HG02870 (cell line): ENCODE measurements at regions not wholly inside any gene's neighbourhood (a gene's known extent, or its start where the extent isn't known, plus 50 kb on each side); places are given as distances from the start of the nearest gene placed in this dataset.

ENCODE experiments used
- ATAC-seq: cut with Tn5 transposase; IDR thresholded peaks from one replicate; pipeline ENCODE4 v1.9.1; 2021; ENCODE audit warnings: mild to moderate bottlenecking, moderate library complexity; ENCODE audit not compliant: unreplicated experiment

DNA sequence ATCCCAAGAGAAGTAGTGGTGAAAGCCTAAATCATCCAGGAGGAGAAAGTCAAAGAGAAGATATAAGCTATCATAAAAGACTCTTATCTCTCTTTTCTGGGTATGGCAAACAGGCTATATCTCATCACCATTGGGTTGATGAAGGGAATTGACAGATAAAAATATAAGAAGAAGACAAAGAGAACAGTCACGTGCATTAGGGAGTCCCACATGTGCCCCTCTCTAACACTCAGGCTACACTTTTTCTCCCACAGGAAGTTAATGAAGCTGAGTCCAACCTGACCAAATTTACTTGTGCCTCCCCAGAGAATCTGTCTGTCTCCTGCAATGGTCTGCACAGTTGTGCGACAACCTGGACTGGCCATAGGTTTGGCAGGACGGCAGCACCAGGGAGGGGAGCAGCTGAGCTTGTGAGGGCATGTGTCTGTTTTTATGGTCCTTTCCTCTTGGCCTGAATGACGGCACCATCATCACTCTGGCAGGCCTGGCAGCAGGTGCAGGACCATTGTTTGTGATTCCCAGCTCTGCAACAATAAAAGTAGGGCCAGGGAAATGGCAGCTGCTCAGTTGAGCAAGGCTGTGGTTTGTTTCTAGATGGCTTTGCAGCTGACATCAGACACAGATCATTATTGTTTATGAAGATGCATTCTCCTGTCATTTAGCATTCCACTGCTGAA, 144.5 kb upstream of the MCHR2 start:
- ATAC-seq, result no peak

DNA sequence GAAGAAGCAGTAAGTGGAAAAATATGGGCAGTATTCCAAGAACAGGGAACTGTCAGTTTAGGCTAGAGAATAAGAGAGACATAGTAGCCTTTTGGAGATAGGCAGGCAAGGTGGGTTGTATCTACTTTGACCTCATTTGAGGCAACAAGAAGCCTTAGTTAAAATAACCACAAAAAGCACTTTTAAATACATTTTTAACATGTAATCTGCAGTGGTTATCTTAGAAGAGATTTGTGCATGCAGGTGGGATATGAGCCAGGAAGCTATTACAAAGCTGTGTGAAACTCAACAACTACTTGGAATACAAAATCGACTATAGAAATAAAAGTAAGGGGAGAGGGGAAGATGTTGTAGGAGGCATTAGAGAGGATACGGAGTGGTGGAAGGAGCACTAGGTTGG, 143.7 kb upstream of the MCHR2 start:
- ATAC-seq, result no peak

DNA sequence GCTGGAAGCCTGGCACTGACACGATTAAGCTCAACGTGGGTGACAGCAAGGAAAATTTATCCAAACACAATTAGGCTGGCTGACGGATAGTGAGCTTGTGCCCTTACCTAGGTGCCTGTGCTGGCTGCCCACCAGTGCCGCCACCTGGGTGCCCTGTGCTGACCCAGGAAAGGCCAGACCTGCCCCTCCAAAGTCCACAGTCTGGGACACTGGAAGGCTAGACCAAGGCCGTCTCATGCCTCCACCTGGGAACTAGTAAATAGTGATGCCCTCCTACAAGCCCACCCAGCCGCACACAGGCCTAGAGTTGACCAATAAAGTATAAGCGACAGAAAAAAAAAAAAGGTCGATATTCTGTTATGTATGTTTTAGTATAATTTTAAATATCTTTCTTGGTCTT, 142.6 kb upstream of the MCHR2 start:
- ATAC-seq, result no peak

DNA sequence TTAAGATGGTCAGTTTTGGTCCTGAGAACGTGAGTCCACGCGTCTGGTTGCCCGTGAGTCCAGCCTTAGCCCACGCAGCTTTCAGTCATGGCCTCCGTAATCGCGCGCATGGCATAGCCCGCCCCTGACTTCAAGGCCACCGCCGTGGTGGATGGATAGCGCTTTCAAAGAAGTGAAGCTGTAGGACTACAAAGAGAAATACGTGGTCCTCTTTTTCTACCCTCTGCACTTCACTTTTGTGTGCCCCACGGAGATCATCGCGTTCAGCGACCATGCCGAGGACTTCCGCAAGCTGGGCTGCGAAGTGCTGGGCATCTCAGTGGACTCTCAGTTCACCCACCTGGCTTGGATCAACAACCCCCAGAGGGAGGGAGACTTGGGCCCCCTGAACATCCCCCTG, 142.0 kb upstream of the MCHR2 start:
- ATAC-seq, result no peak

DNA sequence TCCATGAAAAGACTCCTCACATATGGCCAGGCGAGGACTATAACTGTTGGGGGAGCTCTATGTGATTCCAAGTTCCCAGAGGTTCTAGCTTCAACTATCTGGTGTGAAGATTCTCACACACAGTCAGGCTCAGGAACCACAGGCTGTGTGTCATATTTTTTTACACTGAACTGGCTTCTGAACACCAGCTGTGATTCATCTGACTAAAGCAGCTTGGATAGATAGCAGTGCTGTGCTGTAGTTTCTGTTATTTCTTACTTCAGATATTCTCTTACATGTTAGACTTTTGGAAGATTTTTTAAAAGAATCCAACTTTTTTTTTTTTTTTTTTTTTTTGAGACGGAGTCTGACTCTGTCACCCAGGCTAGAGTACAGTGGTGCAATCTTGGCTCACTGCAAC, 140.7 kb upstream of the MCHR2 start:
- ATAC-seq, result no peak

DNA sequence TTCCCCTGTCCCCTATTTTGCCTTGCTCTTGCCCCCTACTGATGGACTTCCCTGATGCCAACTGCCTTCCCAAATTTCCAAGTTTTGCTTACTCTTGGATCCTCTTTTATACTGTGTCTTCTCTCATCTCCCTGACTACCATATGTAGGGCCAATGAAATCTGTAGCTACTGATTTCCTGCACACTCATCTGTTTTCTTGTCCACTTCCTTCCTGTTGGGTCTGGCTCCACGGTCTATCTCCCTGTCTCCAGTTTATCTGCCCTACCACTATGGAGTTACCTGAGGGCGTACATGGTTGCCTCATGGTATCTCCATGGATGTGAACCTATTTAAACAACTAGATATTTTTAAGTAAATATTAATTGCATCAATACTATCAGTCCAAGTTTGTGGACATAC, 140.3 kb upstream of the MCHR2 start:
- no peak for ATAC-seq

DNA sequence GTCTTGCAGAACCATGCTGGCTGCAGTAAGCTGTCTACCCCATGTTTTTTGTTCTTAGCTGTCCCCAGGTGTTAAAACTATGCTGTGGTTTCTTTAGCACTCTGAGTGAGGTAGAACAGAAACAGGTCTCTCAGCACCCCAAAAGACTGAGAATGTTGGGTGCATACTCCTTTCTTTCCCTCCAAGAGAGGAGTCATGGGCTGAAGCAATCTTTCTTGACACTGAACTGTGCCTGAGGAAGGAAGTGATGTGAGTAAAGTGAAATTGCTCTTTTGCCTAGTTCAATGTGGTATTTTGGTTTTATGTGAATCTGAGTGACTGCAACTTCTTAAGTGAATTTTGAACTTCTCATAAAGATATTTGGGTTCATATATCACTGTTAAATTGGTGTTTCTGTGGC, 138.0 kb upstream of the MCHR2 start:
- no peak for ATAC-seq

DNA sequence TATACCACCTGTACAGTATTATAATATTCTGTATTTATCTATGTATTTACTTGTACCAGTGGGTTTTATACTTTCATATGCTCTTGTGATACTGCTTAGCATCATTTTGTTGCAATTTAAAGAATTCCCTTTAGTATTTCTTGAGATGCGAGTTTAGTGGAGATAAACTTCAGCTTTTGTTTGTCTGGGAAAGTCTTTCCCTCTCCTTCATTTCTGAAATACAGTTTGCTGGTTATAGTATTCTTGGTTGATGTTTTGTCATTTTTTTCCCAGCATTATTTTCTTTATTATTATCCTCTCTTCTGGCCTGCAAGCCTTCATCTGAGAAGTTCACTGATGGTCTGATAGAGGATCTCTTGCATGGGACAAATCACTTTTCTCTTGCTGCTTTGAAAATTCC, 136.6 kb upstream of the MCHR2 start:
- ATAC-seq, result no peak

DNA sequence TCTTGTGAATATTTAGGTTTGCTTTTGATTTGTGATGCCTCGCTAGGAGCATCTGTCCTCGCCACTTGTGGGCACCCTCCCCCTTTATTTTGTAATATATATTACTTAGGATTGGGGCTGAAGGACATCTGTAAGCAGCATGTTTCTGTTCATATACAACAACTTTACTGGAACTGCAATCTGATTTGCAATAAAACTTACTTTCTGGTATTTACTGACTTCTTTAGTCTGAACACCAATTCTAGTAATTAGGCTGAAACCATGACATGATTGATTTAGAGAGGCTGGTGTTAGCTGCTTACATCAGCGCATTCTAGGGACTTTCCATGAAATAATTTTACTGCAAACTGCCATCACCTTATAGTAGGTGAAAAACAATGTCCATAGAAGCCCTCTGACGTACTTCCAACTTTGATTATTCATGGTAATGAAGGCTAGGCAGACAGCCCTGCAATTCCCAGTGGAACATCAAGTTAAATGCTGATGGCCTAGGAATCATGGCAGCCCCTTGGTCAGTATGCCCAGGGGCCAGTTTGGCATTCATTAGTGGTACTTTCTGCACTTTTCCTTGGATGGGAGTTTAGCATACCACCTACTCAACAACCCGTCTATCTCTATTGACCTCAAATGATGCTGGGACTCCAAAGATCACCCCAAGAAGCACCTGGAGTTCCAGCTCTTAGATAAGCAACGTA, 132.9 kb upstream of the MCHR2 start:
- peak; percentile 85 for ATAC-seq

DNA sequence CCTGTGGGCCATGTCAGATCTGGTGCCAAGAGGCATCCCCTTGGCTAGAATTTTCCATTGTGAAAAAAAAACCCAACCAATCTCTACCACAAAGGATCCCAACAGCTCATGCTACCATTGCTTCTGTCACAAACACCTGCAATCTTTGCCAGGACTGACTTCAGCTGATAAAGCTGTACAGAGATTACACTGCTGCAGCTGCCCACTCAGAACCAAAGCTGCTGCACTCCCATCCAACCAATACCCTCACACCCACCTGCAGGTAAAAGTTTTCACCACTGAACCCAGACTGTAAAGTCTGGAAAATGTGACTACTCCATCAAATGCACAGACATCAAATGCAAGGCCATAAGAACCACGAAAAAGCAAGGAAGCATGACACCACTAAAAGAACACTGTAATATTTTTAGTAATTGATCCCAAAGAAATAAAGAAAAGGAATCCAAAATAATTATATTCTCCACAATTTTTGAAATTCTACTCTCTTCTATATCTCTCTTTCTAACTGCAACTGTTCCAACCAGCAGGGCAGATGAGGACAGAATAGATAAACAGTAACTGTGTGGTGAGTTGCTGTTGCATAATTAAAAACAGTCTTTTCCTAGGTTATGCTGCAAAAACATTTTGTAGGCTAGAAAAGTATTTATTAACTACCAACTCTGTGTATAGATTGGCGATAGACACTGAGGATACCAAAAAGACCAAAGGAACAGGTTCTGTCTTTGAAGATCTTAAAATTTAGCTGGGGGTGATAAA, 128.0 kb upstream of the MCHR2 start:
- ATAC-seq, result no peak

DNA sequence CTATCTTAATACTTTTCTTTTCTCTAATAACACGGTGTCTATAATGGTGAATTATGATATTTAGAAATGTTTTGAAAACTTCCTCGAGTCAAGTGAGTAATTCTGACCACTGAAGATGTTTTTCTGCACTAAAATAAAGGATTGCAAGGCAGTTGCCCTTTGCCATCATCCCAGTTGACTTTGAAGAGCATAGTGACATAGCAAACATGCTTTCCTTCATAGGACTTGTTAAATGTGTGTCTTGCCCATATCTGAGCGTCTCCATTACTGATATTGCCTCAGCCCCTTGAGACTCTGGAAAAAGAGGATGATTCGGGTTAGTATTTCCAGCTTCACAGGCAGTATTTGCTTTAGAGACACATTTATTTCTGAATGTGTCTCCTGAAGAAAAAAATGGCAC, 125.2 kb upstream of the MCHR2 start:
- no peak for ATAC-seq

DNA sequence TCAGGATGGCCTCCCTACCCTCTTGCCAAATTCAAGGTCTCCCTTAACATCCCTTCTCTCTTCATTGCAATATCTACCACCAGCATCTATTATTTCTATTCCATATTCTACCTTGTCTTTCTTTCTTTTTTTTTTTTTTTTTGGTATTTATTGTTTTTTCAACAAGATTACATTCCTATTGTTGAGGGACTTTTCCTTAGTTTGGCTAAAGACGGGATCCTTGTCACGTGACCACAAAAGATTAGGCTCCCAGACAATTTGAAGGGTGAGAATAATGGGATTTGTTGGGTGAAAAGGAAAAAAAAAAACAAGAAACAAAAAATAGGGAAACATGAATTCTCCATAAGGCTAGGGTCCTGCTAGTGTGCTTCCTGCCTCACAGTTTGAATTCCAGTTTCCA, 124.3 kb upstream of the MCHR2 start:
- ATAC-seq, result no peak

DNA sequence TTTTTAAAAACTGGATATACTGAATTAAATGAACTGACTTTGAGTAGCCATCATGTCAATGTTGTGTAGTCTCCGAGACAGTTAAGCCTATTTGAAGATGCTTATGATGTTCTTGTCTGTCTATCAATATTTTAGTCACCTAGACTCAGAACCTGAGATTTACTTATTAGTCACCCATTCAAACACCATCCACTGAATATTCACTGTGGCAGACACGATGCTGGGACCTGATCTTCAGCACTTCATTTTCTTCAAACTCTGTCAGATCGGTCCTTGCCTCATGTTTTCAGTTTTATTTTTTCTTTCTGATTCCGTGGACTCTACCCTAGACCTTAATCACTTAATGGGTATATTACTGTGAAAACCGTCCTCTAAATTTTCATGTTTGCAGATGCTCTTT, 123.7 kb upstream of the MCHR2 start:
- no peak for ATAC-seq

DNA sequence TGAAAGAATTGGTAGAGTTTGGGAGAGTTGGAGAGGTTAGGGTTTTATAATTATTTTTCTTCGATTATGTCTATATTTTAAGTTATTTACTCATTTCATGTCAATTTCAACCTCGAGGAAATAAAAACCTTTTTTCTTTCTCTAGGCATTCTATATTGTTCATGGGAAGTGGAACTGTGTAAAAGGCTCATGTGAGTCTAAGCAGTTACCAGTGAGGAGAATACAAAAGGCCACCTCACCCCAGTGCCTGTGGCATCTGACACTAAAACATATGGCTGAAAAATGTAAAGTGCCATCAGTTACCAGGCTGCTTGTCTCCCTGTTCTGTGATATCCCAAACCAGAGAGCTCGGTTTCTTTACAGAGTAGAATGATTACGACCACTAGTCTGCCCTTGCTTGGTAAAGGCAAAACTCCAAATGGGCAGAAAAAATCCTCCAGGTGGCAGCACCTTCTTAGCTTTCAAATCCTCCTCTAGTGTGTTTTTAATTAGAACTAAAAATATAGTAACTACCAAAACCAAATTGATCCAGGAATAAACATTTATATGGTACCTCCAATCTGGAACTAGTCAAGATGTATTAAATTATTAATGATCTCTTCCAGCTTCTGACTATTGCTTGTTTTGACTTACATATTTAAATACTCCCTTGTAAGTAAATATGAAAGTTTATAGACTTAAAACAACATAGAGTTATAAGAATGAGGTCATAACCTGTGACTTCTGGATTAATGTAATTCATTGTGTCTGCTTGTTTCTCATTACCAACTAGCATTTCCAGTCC, 122.6 kb upstream of the MCHR2 start:
- ATAC-seq, result peak; percentile 81

DNA sequence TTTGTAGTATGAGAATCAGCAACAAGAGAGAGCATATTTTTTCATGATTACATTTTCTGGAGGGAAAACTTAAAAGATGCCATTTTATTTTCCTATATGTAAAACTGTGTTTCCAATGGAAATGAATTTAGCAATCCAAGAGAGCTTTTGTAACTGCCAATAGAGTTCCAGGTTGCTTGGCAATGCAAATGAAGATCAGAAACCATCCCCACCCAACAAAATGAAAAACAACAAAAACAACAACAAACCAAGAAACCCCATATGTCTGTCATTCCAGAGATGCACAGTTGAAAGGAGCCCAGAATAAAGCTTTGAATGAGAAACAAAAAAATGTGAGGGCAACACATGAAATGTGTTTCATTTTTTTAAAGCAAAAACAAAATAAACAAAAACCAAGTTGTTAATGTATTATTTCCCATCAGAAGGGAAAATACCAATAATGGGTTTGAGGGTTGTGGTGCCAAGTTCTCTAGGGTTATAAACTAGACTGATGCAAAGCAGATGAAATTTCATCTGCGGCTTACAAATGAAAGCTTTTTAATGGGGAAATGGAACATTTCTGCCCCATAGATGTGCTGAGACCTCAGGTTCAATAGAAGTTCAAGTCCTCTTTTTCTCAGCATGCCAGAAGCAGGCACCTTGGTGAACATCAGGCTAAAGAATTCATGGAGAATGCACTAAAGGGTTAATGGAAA, 121.5 kb upstream of the MCHR2 start:
- ATAC-seq, result no peak

DNA sequence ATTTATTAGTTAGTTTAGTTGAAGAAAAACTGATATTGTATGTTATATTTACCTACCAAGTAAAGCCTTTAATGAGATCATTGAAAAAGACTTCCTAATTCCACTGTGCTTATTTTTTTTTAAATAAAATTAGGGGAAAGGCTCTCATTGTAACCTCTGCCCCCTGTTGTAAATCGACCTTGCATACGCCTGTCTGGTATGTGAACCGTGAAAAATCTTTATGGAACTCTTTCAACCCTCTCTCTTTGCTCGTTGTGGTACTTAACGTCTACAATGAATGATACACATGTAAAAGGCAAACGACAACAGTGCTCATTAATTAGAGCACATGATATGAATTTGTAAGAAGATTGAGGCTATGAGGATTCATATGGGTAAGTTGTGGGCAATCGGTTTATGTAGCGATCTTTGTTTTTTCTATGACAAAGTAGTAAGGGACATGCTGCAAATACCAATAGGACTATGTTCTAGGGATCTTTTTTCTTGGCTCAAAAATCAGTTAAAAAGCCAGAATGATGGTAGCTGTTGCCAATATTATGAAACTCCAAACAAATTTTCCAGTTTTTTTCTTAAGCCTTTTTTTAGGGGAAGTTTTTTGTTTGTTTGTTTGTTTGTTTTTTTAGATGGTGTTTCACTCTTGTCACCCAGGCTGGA, 119.0 kb upstream of the MCHR2 start:
- no peak for ATAC-seq

DNA sequence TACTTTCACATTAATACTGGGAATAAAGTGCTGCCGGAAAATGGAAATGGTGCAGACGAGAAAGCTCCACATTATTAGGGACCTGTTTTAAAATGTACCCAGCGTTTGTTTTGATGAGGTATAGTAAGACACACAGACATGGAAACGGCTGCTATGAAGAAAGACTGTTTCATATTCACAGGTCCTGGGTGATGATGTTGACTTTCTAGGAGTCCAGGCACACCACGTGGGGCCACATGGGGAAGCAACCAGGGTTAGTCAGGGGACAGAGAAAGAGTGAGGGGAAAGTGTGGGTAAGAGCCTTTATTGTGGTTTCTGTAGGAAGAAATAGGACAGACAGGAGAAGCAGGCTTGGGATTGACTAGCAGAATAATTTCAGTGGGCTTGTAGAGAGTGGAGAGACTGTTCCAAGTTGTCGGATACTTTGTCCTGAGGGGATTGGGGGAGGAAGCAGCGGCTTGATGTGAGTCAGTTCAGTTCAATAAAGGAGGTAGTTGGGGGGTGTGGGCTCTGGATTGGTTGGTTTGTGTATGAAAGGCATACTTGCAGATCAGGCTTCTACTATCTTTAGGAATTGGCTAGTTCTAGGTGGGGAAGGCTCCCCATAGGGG, 112.0 kb upstream of the MCHR2 start:
- ATAC-seq, result no peak

DNA sequence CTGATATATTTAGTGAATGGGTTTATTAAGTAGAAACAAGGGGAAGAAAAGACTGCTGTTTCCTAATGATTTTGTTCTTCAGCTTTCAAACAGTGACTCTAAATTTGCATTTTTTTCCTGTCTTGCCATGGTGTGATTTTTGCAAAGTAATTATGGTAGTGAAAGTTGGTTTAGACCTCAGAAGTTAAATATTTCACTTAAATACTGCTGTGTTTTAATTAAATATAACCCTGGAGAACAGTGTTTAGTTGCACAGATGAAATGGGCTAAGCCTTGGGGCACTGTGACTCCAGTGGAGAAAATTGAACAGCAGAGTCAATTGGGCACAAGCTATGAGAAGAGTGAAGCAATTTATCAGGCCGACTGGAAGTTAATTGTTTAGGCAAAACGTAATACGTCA, 111.1 kb upstream of the MCHR2 start:
- ATAC-seq, result no peak

DNA sequence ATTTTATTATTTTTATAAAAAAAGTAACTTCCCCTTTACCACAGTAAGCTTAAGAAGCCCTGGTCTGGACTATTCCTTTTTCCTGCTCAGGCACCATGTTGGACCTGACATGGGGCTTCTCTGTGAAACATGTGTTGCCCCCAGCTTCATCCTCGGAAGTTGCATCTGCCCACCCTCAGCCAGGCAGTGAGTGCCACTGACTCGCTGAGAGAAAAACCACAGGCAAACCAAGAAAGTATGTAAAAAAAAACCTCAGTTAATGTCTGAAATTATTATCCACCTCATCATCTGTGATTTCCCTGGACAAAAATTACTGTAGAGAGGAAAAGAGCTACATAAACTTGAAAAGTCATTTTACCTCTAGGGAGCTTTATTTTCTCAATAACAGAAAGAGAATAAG, 109.9 kb upstream of the MCHR2 start:
- no peak for ATAC-seq

DNA sequence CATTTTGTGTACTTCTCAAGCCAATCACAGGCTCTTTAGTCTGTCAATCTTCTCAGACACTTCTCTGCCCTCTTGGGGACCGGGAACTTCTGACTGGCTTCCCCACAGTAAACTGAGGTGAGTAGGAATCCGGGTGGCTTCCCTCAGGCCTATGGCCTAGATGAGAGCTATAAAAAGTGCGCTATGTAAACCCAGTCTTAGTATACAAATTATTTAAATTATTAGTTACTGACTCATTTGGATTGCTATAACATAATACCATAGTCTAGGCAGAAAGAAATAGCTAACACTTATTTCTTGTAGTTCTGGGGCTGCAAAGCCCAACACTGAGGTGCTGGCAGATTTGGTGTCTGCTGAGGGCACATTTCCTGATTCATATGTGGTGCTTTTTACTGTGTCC, 109.2 kb upstream of the MCHR2 start:
- ATAC-seq, result no peak
